ENCODE measurements at regions not wholly inside any gene's neighbourhood (a gene's known extent, or its start where the extent isn't known, plus 50 kb on each side); places are given as distances from the start of the nearest gene placed in this dataset.

GRCh38 chr4:71120831-71121524 is 127.5 kb downstream of the DCK start (continued):
- TF ChIP-seq CHD7 (IDR thresholded peaks at IDR 0.05; ENCODE audit: insufficient replicate concordance, low read length): no peak
- TF ChIP-seq PHF8 (conservative IDR thresholded peaks at IDR 0.05; ENCODE audit: low read depth, low read length): no peak
- no peak for TF ChIP-seq SP1 (IDR thresholded peaks at IDR 0.05; ENCODE audit: low read depth, low read length)
- TF ChIP-seq TCF12 (IDR thresholded peaks at IDR 0.05; ENCODE audit: low read depth, low read length): no peak
- TF ChIP-seq GTF2F1 (IDR thresholded peaks at IDR 0.05; ENCODE audit: borderline replicate concordance, low read depth, low read length): no peak
- TF ChIP-seq SIN3A (conservative IDR thresholded peaks at IDR 0.05 in 1 of 2, IDR thresholded peaks at IDR 0.05 in 1 of 2; ENCODE audit: low read depth in 1 of 2, low read length in 2 of 2): no peak
- TF ChIP-seq ATF2 (IDR thresholded peaks at IDR 0.05; ENCODE audit: low read length): no peak
- no peak for TF ChIP-seq TAF7 (optimal IDR thresholded peaks at IDR 0.05; ENCODE audit: borderline replicate concordance, low read depth, low read length)
- no peak for TF ChIP-seq KDM5A (IDR thresholded peaks at IDR 0.05; ENCODE audit: low read length)
